ENCODE measurements at regions not wholly inside any gene's neighbourhood (a gene's known extent, or its start where the extent isn't known, plus 50 kb on each side); places are given as distances from the start of the nearest gene placed in this dataset.
"Not testable (repeated sequence)": the region's sequence is repeated elsewhere in the genome, so short reads cannot be mapped to it uniquely, and the experiment has no call there.

DNA sequence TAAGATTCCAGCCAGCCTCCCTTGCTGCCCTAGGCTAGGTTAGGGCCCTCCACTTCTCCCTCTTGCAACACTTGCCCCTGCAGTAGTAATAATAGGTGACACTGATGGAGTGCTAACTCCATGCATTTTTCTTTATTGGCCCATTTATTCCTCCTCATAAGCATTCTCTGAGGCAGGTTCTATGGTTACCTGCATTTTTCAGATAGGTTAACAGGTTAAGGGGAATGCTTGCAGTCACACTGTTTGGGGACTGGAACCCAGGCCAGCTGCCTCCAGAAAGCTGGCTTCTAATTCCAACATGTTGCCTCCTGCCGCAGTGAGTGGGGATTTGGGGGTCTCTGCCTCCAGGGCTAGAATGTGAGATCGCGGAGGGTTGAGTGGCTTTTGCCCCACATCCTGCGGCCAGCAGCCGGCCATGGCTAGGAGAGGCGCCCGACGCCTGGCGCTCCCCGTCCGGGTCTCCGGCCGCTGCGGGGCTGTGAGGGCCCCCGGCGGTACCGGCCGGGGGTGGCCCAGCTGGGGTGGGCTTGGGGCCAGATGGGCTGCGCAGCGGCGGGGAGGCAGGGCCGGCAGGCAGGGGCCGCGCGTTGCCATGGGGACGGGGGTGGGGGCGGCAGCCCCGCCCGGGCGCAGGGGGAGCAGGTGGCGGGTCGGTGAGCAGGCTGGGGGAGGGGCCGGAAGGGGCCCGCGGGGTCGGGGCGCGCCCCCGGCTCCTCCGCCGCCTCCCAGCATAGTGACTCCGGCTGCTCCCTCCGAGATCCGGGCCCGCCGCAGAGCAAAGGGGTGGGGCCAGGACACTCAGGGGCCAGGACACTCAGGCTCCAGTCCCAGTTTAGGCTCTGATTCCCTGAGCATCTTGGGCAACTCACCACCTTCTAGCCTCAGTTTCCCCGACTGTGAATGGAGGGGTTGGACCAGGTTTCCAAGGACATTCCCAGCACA is 68.4 kb upstream of the SSBP3 start:
- DNase-seq: peak; percentile 50

DNA sequence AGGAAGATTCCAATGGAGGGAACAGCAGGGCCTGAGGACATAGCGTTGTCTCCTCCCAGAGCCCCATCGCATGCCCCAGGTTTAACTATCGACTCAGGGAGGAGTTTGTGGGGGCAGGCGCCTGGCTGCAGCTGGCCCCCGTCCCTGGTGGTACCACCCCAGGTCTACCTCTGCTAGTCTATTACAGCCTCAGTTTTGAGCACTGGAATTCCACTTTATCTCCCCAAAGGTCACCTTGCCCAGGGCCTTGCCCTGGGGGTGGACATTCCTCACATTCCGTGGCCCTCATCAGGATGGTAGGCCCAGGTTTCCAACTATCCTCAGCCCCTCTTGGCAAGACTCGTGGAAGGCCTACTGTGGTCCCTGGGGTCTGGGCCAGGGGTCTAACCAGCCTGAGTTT is 65.4 kb upstream of the SSBP3 start:
- DNase-seq: no peak

DNA sequence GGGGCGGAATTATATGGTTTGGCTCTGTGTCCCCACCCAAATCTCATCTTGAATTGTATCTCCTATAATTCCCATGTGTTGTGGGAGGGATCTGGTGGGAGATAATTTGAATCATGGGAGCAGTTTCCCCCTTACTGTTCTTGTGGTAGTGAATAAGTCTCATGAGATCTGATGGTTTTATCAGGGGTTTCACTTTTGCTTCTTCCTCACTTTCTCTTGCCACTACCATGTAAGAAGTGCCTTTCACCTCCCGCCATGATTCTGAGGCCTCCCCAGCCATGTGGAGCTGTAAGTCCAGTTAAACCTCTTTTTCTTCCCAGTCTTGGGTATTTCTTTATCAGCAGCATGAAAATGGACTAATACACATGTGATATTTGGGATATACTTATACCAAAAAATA is 63.2 kb upstream of the SSBP3 start:
- not testable (repeated sequence) for DNase-seq

DNA sequence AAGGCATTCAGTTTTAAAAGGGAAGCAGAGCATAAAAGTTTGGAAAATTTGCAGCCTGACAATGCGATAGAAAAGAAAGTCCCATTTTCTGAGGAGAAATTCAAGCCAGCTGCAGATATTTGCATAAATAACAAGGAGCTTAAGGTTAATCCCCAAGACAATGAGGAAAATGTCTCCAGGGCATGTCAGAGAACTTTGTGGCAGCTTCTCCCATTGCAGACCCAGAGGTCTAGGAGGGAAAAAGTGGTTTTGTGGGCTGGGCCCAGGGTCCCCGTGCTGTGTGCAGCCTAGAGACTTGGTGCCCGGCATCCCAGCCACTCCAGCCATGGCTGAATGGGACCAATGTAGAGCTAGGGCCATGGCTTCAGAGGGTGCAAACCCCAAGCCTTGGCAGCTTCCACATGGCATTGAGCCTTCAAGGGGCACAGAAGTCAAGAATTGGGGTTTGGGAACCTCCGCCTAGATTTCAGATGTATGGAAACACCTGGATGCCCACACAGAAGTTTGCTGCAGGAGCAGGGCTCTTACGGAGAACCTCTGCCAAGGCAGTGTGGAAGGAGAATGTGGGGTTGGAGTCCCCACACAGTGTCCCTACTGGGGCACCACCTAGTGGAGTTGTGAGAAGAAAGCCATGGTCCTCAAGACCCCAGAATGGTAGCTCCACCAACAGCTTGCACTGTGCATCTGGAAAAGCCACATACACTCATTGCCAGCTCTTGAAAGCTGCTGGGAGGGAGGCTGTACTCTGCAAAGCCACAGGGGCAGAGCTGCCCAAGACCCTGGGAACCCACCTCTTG is 62.3 kb upstream of the SSBP3 start:
- DNase-seq: not testable (repeated sequence)

DNA sequence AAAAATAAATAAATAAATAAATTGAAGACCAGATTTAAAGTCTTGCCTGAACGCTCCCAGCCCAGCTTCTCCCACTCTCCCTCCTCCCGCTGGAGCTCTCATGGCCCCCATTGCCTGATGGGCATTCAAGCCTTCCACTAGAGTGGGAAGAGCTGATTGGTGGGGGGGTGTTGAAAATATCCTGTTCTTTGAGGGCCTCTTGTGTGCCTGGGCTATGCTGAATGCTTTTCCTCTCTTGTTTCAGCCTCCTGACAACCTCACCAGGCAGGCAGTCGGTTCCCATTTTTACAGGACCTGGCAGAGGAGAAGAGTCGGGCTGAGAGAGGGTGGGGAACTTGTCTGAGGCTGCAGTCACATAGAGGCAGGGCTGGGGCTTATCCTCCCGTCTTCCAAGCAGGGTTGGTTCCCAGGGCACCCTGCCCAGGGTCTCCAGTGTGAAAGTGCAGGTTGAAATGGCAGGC is 59.2 kb upstream of the SSBP3 start:
- DNase-seq: no peak

DNA sequence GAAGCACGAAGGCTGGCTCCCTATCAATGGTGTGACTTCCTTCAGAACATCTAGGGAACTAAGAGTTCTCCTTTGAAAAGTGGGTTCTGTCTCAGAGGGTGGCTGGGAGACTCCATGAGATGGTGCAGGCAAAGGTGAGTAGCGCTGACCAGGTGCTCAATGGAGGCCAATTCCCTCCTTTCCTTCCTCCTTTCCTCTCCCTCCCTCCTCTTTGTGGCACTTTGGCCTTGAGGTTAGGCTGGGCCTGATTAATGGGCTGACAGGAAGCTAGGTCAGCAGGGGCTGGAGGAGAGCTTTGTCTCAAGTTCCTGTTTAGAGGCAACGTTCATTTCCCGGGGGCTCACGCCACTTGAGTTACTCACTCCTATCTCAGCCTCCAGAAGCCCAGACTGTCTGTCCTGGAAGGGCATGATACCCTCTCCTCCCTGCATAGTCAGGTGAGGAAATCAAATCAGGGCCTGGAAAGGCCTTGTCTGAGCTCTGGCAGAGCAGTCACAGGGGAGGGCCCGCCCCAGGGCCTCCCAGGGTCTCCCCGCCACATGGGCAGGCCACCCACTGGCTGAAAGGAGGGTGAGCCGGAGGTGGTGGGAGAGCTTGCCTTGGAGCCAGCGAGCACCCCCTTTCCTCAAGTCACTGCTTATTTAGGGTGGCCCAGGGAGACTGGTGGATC is 58.4 kb upstream of the SSBP3 start:
- no peak for DNase-seq

DNA sequence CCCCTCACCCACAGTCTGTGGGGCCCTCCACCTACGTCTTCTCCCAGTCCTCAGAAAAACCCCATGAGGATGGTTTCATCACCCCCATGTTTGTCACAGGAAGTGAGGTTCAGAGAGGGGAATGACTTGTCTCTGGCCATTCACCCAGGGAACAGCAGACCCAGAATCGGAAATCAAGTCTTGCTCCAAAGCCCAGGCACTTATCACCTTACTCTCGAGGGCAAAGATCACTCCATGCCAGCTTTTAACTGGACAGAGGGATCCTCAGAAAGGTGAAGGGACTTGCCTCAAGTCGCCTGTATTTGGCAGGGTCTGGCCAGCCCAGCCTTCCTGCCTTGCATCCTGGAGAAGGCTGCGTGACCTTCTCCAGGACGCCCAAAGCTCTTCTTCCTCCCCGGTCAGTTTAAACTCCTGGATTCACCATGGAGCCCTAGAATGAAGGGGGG is 57.9 kb upstream of the SSBP3 start:
- peak; percentile 43 for DNase-seq

DNA sequence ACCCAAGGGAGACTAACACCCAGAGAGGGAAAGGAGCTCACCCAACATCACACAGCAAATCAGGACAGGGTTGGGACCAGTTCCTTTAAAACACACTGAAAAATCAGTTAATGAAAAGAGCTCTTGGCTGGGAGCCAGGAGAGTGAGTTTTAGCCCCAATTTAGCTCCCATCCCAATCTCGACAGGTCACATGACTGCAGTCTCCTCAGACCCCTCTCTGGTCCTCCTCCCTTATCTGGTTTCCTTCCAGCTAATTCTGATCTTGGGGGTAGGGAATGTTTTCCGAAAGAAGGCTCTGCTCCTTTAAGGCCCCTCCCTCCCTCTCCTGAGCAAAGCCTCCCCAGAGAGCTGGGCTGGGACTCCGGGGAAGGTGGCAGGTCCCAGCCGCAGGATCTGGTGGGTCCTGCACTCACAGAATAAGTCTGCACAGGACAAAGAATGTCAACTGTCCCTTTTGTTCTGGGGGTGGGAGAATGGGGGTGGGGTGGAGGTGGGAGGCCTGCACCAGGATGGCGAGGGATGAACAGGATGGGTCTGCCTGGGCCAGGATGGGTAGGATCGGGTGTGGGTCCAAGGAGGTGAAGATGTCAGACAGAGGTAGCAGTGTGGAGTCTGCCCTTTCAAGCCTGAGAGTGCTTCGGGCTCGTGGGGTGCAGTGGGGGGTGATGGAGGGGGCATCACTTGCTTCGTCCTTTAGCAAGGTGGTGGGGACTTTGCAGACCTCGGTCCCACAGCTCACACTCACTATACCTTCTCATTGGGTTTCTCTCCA is 57.3 kb upstream of the SSBP3 start:
- no peak for DNase-seq

DNA sequence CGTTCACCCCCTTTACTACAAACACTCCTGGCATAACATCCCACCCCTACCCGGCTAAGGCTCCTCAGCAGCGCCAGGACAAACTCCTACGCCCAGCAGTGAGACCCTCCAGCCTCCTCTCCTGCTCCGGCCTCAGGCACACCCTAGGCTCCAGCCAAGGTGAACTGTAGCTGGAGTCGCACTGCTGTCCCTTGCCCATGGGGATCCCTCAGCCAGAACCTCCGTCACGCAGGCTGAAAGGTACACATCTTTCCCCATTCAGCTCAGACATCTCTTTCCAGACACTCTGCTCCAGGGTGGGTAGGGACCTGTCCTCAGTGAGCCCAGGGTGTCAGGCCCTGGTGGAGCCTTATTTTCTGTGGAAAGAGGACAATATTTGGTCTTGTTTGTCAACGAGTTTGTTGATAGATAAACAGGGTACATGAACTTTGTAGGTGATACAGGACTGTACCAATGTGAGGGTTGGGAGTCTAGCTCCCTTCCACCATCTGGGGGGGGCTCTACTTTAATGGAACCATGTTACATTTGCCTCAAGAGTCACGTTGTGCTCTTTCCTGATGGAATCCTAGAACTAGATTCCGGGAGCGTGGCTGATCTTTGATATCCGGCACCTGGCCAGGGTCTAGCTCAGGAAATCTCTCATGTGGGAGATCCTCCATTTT is 56.5 kb upstream of the SSBP3 start:
- no peak for DNase-seq

DNA sequence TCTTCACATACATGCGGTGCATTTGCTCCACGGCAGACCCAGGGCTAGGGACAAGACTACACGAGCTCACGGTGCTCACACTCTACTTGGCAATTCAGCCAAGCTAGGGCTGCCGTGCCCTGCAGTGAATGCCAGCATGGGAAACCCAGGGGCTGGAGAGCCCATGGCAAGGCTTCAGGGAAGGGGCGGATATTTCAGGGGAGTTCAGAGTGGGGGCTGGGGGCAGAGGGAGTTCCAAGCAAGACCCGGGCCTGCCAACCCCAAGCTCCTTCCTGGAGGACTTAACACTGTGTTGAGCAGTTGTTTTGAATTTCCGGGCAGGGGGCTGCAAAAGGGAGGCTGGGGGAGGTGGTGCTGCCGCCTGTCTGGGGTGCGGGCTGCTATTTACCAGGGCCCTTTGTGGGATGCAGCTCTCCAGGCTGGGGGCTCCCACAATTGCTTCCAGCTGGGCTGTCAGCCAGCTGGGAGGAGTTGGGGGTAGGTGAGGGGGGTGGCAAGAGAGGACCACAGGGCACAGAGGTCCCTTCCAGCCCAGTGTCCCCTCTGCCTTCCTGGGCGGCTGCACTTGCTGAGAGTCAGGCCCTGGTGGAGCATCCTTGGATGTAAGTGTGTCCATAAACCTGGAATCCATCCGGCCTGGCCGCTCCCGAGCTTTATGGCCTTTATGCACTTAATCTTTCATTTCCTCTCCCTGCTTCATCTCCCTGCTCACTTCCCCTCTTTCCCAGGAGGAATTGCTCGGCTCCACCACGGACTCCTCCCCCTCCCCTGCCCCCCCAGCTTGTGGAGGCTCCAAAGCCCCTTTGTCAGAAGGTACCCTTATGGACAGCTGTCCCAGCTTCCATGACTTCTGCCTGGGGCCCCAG is 55.8 kb upstream of the SSBP3 start:
- no peak for DNase-seq

DNA sequence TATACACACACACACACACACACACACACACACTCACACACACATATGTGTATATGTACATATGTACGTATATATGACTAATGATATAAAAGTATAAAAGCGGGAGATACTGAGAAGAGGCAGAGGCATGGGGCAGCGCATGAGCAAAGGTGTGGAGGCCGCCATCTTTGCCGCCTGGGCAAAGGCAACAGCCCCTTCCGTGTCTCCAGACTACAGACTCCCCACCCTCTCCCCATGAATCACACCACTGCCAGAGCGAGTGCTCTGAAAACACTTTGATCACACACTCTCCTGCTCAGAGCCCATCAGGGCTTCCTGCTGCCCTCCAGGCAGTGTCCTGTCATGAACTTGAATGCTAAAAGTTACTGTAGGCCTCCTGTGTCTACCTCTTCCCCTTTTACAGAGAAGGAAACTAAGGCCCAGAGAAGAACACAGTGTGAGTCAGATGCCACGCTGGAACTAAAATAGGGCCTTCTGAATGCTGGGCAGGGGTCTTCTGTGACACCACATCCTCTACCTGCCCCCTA is 54.7 kb upstream of the SSBP3 start:
- no peak for DNase-seq

DNA sequence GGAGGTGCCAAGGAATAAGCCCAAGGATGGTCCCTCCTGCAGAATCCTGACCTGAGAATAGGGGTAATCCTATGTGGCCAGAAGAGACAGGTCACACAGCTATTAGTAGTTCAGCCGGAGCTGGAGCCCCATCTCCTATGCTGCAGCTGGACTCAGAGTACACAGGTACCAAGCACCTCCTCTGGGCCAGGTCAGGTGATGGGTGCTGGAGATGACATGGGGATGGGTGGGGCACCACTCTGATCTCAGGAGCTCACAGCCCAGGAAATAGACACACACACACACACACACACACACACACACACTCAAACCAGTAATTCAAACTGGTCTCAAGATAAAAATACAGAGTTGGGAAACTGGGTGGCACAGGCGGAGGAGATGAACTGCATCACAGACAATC is 54.2 kb upstream of the SSBP3 start:
- no peak for DNase-seq

DNA sequence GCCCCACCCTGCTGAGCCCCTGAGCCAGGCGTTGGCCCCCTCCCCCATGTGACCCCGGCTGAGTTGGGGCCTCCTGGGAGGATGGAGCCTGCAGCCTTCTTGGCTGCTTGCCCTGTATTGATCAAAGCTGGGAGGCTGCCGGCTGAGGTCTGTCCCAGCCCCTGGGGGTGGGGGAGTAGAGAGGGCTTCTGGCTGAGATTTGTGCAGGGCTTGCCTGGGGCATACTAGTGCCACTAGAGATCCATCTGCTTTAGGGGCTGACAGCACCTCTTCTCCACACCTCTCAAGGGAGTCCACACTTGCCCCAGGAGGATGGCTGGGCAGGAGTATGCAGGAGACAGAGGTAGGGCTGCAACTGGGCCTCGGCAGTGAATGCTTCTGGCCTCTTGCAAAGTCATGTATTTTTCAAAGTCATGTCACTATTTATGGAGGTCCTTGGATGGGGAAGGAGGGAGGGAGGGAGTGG is 53.6 kb upstream of the SSBP3 start:
- no peak for DNase-seq

DNA sequence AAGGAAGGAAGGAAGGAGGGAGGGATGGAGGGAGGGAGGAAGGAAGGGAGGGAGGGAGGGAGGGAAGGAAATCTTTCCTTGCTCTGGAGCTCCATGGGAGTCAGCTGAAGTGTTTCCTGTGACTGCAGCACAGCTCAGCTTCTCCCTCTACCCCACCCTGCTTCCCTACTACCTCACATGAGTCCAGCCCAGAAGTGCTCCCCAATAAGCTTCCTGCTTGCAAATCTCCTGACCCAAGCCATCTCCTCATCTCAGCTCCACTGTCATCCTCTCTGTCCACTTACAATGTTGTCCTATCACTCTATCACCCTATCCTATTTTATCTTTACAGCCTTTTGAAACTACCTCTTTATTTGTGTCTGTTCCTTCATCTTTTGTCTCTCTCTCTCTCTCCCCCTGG is 52.9 kb upstream of the SSBP3 start:
- no peak for DNase-seq

DNA sequence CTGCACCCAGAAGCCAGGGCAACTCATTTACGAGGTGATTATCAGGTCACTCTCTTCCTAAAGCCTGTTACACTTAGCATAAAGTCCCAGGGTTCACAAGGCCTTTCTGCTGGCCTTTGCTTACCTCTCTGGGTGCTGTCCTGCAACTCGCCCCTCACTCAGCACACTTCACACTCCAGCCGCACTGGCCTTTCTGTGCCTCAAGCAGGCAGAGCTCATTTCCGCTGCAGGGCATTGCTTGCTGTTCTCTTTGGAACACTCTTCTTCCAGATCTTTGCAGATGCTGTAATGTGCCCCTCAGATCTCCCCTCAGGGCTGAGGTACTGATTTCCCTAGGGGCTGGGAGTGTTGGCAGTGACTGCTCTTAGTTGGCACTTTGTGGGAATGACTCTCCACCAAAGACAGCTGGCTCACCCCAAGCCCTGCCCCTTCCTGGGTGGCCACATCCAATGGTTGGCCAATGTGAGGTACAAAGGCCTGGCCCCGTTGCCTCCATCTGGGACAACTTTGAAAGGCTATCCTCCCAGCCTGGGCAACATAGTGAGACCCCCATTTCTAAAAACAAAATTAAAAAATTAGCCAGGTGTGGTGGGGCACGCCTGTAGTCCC is 50.8 kb upstream of the SSBP3 start:
- no peak for DNase-seq

DNA sequence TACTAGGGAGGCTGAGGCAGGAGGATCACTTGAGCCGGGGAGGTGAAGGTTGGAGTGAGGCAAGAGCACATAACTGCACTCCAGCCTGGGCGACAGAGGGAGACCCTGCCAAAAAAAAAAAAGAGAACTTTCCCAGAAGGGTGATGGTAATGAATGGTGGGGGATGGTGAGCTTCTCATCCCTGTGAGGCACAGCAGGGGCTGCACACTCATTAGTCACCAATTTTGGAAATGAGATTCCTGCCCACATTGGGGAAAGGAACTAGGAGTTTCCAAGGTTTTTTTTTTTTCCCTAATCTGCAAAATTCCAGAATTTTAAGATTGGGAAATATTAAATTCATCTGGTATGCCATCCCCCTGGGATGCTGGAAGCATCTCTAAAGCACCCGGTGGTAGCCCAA is 50.2 kb upstream of the SSBP3 start:
- DNase-seq: no peak
